ENCODE measurements at regions not wholly inside any gene's neighbourhood (a gene's known extent, or its start where the extent isn't known, plus 50 kb on each side); places are given as distances from the start of the nearest gene placed in this dataset.

DNA sequence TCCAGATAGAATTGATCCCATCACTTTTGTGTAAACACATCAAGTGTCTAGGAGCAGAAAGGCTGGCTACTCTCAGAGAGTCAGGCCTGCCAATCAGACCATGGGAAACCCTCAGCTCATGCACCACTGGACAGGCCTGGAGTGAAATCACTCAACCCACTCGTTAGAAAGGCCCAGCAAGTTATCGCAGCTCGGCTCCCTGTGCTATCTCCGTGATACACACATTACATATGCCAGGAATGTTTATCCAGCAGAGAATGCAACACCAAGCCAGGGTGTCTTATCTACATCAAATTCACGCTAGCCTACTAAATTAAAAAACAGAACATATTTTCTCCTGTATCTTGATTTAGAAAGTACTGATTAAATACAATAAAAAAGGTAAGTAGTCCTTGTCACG is 232.4 kb upstream of the FOXQ1 start:
- TF ChIP-seq, protein P1, sequence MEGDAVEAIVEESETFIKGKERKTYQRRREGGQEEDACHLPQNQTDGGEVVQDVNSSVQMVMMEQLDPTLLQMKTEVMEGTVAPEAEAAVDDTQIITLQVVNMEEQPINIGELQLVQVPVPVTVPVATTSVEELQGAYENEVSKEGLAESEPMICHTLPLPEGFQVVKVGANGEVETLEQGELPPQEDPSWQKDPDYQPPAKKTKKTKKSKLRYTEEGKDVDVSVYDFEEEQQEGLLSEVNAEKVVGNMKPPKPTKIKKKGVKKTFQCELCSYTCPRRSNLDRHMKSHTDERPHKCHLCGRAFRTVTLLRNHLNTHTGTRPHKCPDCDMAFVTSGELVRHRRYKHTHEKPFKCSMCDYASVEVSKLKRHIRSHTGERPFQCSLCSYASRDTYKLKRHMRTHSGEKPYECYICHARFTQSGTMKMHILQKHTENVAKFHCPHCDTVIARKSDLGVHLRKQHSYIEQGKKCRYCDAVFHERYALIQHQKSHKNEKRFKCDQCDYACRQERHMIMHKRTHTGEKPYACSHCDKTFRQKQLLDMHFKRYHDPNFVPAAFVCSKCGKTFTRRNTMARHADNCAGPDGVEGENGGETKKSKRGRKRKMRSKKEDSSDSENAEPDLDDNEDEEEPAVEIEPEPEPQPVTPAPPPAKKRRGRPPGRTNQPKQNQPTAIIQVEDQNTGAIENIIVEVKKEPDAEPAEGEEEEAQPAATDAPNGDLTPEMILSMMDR (IDR thresholded peaks at IDR 0.05; ENCODE audit: low read depth, low read length) = no peak
- no peak for TF ChIP-seq EZH2phosphoT487 (IDR thresholded peaks at IDR 0.05; ENCODE audit: low read depth)
